ENCODE measurements at regions not wholly inside any gene's neighbourhood (a gene's known extent, or its start where the extent isn't known, plus 50 kb on each side); places are given as distances from the start of the nearest gene placed in this dataset.

DNA sequence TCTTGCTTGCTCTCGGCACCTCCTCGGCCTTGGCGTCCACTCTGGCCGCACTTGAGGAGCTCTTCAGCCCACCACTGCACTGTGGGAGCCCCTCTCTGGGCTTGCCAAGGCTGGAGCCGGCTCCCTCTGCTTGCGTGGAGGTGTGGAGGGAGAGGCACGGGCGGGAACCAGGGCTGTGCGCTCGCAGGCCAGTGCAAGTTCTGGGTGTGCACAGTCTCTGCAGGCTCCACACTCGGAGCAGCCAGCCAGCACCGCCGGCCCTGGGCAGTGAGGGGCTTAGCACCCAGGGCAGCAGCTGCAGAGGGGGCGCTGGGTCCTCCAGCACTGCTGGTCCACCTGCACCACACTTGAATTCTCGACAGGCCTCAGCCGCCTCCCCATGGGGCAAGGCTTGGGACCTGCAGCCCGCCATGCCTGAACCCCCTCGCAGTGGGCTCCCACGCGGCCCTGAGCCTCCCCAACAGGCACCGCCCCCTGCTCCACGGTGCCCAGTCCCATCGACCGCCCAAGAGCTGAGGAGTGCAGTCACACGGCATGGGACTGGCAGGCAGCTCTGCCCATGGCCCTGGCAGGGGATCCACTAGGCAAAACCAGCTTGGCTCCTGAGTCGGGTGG is 411.2 kb upstream of the CHAC2 start (continued):
- TF ChIP-seq, protein P1, sequence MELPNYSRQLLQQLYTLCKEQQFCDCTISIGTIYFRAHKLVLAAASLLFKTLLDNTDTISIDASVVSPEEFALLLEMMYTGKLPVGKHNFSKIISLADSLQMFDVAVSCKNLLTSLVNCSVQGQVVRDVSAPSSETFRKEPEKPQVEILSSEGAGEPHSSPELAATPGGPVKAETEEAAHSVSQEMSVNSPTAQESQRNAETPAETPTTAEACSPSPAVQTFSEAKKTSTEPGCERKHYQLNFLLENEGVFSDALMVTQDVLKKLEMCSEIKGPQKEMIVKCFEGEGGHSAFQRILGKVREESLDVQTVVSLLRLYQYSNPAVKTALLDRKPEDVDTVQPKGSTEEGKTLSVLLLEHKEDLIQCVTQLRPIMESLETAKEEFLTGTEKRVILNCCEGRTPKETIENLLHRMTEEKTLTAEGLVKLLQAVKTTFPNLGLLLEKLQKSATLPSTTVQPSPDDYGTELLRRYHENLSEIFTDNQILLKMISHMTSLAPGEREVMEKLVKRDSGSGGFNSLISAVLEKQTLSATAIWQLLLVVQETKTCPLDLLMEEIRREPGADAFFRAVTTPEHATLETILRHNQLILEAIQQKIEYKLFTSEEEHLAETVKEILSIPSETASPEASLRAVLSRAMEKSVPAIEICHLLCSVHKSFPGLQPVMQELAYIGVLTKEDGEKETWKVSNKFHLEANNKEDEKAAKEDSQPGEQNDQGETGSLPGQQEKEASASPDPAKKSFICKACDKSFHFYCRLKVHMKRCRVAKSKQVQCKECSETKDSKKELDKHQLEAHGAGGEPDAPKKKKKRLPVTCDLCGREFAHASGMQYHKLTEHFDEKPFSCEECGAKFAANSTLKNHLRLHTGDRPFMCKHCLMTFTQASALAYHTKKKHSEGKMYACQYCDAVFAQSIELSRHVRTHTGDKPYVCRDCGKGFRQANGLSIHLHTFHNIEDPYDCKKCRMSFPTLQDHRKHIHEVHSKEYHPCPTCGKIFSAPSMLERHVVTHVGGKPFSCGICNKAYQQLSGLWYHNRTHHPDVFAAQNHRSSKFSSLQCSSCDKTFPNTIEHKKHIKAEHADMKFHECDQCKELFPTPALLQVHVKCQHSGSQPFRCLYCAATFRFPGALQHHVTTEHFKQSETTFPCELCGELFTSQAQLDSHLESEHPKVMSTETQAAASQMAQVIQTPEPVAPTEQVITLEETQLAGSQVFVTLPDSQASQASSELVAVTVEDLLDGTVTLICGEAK (IDR thresholded peaks at IDR 0.05; ENCODE audit: borderline replicate concordance): no peak

DNA sequence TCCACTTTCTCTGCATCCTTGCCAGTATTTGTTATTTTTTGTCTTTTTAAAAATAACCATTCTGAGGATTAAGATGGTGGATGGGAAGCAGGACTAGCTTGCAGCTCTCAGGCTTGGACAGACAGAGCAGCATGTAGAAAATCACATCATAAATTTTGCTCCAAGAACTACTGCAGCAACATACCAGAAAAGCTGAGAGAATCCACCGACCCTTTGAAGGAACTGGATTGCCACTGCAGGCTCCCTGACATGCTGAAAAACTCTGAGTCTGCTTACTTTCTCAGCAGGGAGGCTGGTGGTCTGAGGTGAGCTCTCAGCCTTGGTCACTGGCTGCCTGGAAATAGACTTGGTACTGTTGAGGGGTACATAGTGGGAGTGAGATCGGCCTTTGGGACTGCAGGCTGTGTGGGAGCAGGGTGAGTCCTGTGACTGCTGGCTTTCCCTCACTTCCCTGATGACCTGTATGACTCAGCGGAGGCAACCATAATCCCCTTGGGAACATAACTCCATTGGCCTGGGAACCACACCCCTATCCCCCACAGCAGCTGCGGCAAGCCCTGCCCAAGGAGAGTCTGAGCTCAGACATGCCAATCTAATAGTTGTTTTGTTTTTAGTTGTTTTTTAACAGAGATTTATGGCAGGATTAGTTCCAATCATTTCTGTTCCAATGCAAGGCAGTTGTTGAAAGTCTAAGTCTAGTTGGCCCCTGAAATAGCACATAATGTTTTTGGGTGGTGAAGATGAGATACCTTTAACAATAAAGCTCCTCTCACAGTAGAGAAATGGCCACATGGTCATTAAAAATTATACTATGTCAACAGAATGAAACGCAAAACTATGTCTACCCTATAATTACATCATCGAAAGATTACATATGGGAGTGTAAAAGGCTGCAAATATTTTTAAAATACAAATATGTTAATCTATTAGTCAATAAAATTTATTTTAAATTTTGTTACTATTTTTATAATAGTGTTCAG is 414.2 kb upstream of the CHAC2 start:
- no peak for DNase-seq (ENCODE audit: low read depth, low spot score)
- 58% methylated on average over 6 of the region's 6 CpGs for WGBS (ENCODE audit: insufficient coverage, insufficient replicate concordance, low lambda C conversion rate, missing lambda C conversion rate)
- Histone ChIP-seq H3K27me3 (replicated peaks in 1 of 2; ENCODE audit: control insufficient read depth in 2 of 2, insufficient read depth in 2 of 2, low read length in 1 of 2) (no peaks in the 10 kb centered on the region), H3K4me1 (ENCODE audit: control insufficient read depth, insufficient read depth, low read length) (no peaks in the 10 kb centered on the region), H3K27ac (ENCODE audit: control insufficient read depth, insufficient read depth) (no peak overlapping the region), H3K9ac (ENCODE audit: control insufficient read depth, insufficient read depth, low read length) (no peak overlapping the region), H2AFZ (ENCODE audit: control insufficient read depth, low read depth, low read length) (no peak overlapping the region), H3K36me3 (ENCODE audit: control insufficient read depth in 2 of 2, insufficient read depth in 2 of 2, low read length in 1 of 2) (no peaks in the 10 kb centered on the region), H3K79me2 (ENCODE audit: control insufficient read depth, insufficient read depth, low read length) (no peaks in the 10 kb centered on the region), H3K4me3 (no peak overlapping the region), H3K4me2 (ENCODE audit: control insufficient read depth, insufficient read depth) (no peak overlapping the region), H3K9me3 (replicated peaks; ENCODE audit: control insufficient read depth, insufficient read depth, low read length) (no peaks in the 10 kb centered on the region; the same call in 2 of the 3 replicates), H4K20me1 (ENCODE audit: control insufficient read depth, insufficient read depth) (no peaks in the 10 kb centered on the region)
- TF ChIP-seq BCL11A (IDR thresholded peaks at IDR 0.05; ENCODE audit: low read depth, low read length): no peak
- TF ChIP-seq HDAC2 (IDR thresholded peaks at IDR 0.05): no peak
- TF ChIP-seq, protein P2, sequence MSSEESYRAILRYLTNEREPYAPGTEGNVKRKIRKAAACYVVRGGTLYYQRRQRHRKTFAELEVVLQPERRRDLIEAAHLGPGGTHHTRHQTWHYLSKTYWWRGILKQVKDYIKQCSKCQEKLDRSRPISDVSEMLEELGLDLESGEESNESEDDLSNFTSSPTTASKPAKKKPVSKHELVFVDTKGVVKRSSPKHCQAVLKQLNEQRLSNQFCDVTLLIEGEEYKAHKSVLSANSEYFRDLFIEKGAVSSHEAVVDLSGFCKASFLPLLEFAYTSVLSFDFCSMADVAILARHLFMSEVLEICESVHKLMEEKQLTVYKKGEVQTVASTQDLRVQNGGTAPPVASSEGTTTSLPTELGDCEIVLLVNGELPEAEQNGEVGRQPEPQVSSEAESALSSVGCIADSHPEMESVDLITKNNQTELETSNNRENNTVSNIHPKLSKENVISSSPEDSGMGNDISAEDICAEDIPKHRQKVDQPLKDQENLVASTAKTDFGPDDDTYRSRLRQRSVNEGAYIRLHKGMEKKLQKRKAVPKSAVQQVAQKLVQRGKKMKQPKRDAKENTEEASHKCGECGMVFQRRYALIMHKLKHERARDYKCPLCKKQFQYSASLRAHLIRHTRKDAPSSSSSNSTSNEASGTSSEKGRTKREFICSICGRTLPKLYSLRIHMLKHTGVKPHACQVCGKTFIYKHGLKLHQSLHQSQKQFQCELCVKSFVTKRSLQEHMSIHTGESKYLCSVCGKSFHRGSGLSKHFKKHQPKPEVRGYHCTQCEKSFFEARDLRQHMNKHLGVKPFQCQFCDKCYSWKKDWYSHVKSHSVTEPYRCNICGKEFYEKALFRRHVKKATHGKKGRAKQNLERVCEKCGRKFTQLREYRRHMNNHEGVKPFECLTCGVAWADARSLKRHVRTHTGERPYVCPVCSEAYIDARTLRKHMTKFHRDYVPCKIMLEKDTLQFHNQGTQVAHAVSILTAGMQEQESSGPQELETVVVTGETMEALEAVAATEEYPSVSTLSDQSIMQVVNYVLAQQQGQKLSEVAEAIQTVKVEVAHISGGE (CRISPR knock-in tag; IDR thresholded peaks at IDR 0.05): no peak
- no peak for TF ChIP-seq HDAC6 (IDR thresholded peaks at IDR 0.05; ENCODE audit: unreplicated experiment)
- no peak for TF ChIP-seq NFXL1 (IDR thresholded peaks at IDR 0.05; ENCODE audit: borderline replicate concordance)
- TF ChIP-seq MEF2A (IDR thresholded peaks at IDR 0.05; ENCODE audit: insufficient read depth, low read depth, low read length): no peak
- no peak for TF ChIP-seq TAF1 (IDR thresholded peaks at IDR 0.05; ENCODE audit: borderline replicate concordance, low read depth, low read length)
- TF ChIP-seq MXI1 (IDR thresholded peaks at IDR 0.05; ENCODE audit: low read depth, low read length): no peak
- FAIRE-seq: no peak
- in situ Hi-C loops (cut with MboI) (no loop called here), intact Hi-C loops (cut with micrococcal nuclease; ENCODE audit: unreplicated experiment) (no loop called here)
- POLR2A ChIA-PET: no interaction called here
- ATAC-seq: no peak
- no TSS peak for BruUV-seq (replicated peaks)
- SMC1A ChIA-PET (ENCODE audit: uncharacterized antibody, unreplicated experiment): no interaction called here
- RAD21 ChIA-PET (ENCODE audit: unreplicated experiment): no interaction called here
- CTCF ChIA-PET: no interaction called here
